Body of pancreas (tissue), 4 donors: ENCODE measurements at regions not wholly inside any gene's neighbourhood (a gene's known extent, or its start where the extent isn't known, plus 50 kb on each side); places are given as distances from the start of the nearest gene placed in this dataset.

Source experiments
- CTCF ChIP-seq, 7 experiments: fragments of 450-650 bp in 4 of 7; fragments of 200-600 bp in 3 of 7; sonication (generic) in 3 of 7; IDR thresholded peaks; one replicate each; pipeline ENCODE4 v1.5.1; 2016 to 2019; ENCODE audit warnings: antibody characterized with exemption in 7 of 7
- POLR2A ChIP-seq, 3 donors: fragments of 450-650 bp; IDR thresholded peaks; one replicate each; pipeline ENCODE4 v1.6.1; 2016; ENCODE audit warnings: antibody characterized with exemption in 3 of 3, mild to moderate bottlenecking in 2 of 3

- TF ChIP-seq CTCF (IDR thresholded peaks at IDR 0.05) (no peak), POLR2A (IDR thresholded peaks at IDR 0.05) (no peak)
These were observed 97.6 kb upstream of the HSD17B12 start for GRCh38 chr11:43582863-43583462.
